ENCODE measurements at regions not wholly inside any gene's neighbourhood (a gene's known extent, or its start where the extent isn't known, plus 50 kb on each side); places are given as distances from the start of the nearest gene placed in this dataset.

DNA sequence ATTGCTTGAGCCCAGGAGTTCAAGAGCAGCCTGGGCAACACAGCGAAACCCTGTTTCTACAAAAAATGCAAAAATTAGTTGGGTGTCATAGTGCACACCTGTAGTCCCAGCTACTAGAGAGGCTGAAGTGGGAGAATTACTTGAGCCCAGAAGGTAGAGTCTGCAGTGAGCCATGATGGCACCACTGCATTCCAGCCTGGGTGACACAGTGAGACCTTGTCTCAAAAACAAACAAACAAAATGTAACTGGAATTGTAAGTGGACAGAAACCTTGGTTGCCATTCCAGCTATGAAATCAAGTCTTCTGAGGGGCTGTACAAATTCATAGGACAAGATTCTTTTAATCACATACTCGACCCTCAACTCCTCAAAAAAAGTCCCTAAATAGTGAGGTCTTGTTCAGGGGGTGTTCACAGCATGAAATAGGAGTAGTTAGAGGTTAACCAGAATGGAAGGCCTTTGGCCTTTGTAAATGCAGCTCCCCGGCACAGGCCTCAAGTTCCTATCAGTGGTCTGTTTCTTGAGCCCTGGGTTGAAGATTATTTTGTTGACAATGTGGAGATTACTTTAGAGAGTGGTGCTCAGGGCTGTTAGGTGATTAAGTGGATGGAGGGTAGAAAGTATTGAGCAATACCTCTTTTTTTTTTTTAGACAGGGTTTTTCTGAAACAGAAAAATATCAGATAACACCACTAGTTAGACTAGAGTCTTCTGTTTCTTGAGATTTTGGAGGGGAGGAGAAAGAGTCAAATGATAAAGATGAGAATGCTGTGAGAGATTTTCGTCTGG, 138.7 kb upstream of the ZNF648 start (continued):
- TF ChIP-seq, protein P1, sequence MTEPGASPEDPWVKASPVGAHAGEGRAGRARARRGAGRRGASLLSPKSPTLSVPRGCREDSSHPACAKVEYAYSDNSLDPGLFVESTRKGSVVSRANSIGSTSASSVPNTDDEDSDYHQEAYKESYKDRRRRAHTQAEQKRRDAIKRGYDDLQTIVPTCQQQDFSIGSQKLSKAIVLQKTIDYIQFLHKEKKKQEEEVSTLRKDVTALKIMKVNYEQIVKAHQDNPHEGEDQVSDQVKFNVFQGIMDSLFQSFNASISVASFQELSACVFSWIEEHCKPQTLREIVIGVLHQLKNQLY (CRISPR knock-in tag; conservative IDR thresholded peaks at IDR 0.05), result no peak
- peak; percentile 98 for TF ChIP-seq IRF9 (tag; IDR thresholded peaks at IDR 0.05)
- TF ChIP-seq BHLHE40 (IDR thresholded peaks at IDR 0.05; ENCODE audit: low read length), result peak; percentile 69; the same call in 1 of the 2 replicates
- no peak for TF ChIP-seq ETV5 (CRISPR knock-in tag; IDR thresholded peaks at IDR 0.05; ENCODE audit: low read depth)
- TF ChIP-seq HNRNPLL (IDR thresholded peaks at IDR 0.05; ENCODE audit: low read depth, low read length, poor library complexity, severe bottlenecking), result no peak
- TF ChIP-seq ZNF668 (CRISPR knock-in tag; IDR thresholded peaks at IDR 0.05), result no peak
- no peak for TF ChIP-seq SNIP1 (IDR thresholded peaks at IDR 0.05; ENCODE audit: low read depth)
- TF ChIP-seq ATF1 (CRISPR knock-in tag; IDR thresholded peaks at IDR 0.05), result no peak
- TF ChIP-seq ATF1 (tag; IDR thresholded peaks at IDR 0.05), result 0 out of 2 replicates have a peak, but pooled peaks have one; percentile 31
- TF ChIP-seq NKRF (IDR thresholded peaks at IDR 0.05; ENCODE audit: borderline replicate concordance), result no peak
- TF ChIP-seq MTF1 (CRISPR knock-in tag; IDR thresholded peaks at IDR 0.05; ENCODE audit: borderline replicate concordance), result no peak
- no peak for TF ChIP-seq KLF1 (tag; IDR thresholded peaks at IDR 0.05)
- no peak for TF ChIP-seq HDGF (IDR thresholded peaks at IDR 0.05)
- peak; percentile 80 for TF ChIP-seq ATF3 (IDR thresholded peaks at IDR 0.05)
- no peak for TF ChIP-seq ATF3 (CRISPR knock-in tag; conservative IDR thresholded peaks at IDR 0.05)
- no peak for TF ChIP-seq ZC3H8 (IDR thresholded peaks at IDR 0.05)
- TF ChIP-seq NFRKB (IDR thresholded peaks at IDR 0.05; ENCODE audit: low read depth), result no peak
- peak; percentile 90 for TF ChIP-seq TCF3 (CRISPR knock-in tag; IDR thresholded peaks at IDR 0.05)
- TF ChIP-seq ZNF830 (CRISPR knock-in tag; IDR thresholded peaks at IDR 0.05), result no peak
- peak; percentile 98 for TF ChIP-seq HES1 (IDR thresholded peaks at IDR 0.05; ENCODE audit: low read depth)
- TF ChIP-seq RCOR1 (IDR thresholded peaks at IDR 0.05; ENCODE audit: borderline replicate concordance in 1 of 2, low read depth in 2 of 2, low read length in 2 of 2), result peak; percentile 87 to 99
- peak; percentile 62 for TF ChIP-seq NEUROD1 (IDR thresholded peaks at IDR 0.05; ENCODE audit: borderline replicate concordance, low read depth, low read length, partially characterized antibody)
- no peak for TF ChIP-seq MEF2A (IDR thresholded peaks at IDR 0.05; ENCODE audit: control insufficient read depth, low read depth, low read length)
- no peak for TF ChIP-seq THRAP3 (IDR thresholded peaks at IDR 0.05; ENCODE audit: borderline replicate concordance)
- no peak for TF ChIP-seq RAD51 (IDR thresholded peaks at IDR 0.05; ENCODE audit: borderline replicate concordance, low read depth)
- no peak for TF ChIP-seq ZFP1 (CRISPR knock-in tag; IDR thresholded peaks at IDR 0.05)

Measured in K562 (cell line).